ENCODE measurements at regions not wholly inside any gene's neighbourhood (a gene's known extent, or its start where the extent isn't known, plus 50 kb on each side); places are given as distances from the start of the nearest gene placed in this dataset.

DNA sequence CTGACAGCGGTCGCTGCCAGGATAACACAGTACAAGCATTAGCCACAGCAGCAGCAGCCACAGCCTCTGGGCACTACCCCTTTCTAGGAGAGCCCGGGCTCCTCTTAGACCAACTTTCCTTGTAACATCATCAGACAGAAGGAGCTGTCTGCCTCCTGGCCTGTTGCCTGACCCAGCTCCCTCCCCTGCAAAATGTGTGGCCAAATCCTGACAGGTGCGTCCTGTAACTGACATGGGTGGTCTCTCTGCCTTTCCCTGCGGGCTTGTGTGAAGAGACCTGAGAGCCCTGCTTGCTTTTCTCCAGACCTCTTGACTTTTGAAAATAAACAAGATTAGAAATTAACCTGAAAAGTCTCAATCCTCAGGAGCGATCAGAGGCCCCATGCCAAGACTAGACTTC, 824.9 kb downstream of the RAPGEF2 start:
- TF ChIP-seq, protein P1, sequence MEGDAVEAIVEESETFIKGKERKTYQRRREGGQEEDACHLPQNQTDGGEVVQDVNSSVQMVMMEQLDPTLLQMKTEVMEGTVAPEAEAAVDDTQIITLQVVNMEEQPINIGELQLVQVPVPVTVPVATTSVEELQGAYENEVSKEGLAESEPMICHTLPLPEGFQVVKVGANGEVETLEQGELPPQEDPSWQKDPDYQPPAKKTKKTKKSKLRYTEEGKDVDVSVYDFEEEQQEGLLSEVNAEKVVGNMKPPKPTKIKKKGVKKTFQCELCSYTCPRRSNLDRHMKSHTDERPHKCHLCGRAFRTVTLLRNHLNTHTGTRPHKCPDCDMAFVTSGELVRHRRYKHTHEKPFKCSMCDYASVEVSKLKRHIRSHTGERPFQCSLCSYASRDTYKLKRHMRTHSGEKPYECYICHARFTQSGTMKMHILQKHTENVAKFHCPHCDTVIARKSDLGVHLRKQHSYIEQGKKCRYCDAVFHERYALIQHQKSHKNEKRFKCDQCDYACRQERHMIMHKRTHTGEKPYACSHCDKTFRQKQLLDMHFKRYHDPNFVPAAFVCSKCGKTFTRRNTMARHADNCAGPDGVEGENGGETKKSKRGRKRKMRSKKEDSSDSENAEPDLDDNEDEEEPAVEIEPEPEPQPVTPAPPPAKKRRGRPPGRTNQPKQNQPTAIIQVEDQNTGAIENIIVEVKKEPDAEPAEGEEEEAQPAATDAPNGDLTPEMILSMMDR (IDR thresholded peaks at IDR 0.05) = no peak
- no peak for TF ChIP-seq POLR2A (IDR thresholded peaks at IDR 0.05)

All from lower leg skin (tissue), 3 donors.